HEK293 (cell line): ENCODE measurements at regions not wholly inside any gene's neighbourhood (a gene's known extent, or its start where the extent isn't known, plus 50 kb on each side); places are given as distances from the start of the nearest gene placed in this dataset.

Experiments used
- YY1 ChIP-seq: fragments of 450-650 bp; formaldehyde crosslinking; IDR thresholded peaks from 2 replicates; pipeline ENCODE4 v1.5.1; 2018; ENCODE audit warnings: missing biosample characterization, missing genetic modification characterization
- ZNF202 ChIP-seq: fragments of 450-650 bp; formaldehyde crosslinking; IDR thresholded peaks from 2 replicates; pipeline ENCODE4 v1.5.1; 2016; ENCODE audit warnings: missing biosample characterization, missing genetic modification characterization, borderline replicate concordance
- ZNF610 ChIP-seq: fragments of 450-650 bp; formaldehyde crosslinking; IDR thresholded peaks from 2 replicates; pipeline ENCODE4 v1.5.1; 2016; ENCODE audit warnings: missing biosample characterization, missing genetic modification characterization, borderline replicate concordance
- TF ChIP-seq, protein P1 (sequence below): fragments of 450-650 bp; formaldehyde crosslinking; IDR thresholded peaks from 2 replicates; pipeline ENCODE4 v1.5.1; 2016; ENCODE audit warnings: missing biosample characterization, missing genetic modification characterization
- TF ChIP-seq, protein P2 (sequence below): fragments of 450-650 bp; formaldehyde crosslinking; IDR thresholded peaks from 2 replicates; pipeline ENCODE4 v1.5.1; 2016; ENCODE audit warnings: missing biosample characterization, missing genetic modification characterization
- TF ChIP-seq, protein P3 (sequence below): fragments of 450-650 bp; formaldehyde crosslinking; IDR thresholded peaks from 2 replicates; pipeline ENCODE4 v1.5.1; 2017; ENCODE audit warnings: missing biosample characterization, missing genetic modification characterization

DNA sequence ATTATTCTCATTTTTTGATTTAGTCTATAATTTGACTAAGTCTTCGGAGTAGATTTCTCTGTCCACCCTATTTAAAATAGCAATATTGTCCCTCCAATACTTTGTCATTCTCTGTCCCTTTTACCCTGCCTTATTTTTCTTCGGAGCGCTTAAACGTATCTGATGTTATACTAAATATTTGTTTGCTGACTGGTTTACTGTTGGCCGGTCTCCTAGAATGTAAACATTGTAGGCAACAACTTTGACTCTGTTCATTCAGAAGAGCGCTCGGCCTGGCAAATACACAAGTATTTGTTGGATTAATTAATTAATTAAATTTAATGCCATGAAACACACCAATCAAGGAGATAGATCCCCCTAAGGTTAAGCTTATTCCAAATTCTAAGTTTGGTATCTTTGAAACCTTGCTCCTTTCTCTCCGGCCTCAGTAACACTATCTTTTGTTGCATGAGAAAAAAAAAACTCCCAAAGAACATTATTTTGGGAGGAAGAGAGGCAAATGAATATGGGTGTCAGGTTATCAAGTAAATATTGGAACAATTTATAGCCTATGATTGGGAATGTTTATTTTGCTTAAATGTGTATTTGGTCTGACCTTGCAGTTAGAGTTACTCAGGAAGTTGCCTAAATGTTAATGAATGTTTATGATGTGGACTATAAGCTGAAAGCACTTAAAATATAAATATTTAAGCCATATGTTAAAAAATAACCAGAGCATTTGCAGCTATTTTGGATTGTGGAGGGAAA is 231.1 kb downstream of the SOX4 start:
- TF ChIP-seq, protein P1, sequence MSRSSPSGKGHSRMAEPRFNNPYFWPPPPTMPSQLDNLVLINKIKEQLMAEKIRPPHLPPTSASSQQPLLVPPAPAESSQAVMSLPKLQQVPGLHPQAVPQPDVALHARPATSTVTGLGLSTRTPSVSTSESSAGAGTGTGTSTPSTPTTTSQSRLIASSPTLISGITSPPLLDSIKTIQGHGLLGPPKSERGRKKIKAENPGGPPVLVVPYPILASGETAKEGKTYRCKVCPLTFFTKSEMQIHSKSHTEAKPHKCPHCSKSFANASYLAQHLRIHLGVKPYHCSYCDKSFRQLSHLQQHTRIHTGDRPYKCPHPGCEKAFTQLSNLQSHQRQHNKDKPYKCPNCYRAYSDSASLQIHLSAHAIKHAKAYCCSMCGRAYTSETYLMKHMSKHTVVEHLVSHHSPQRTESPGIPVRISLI (tag by site-specific recombination), result no peak
- TF ChIP-seq ZNF610 (tag by site-specific recombination) (no peak), ZNF202 (tag by site-specific recombination) (no peak), YY1 (tag by site-specific recombination) (no peak)
- TF ChIP-seq, protein P2, sequence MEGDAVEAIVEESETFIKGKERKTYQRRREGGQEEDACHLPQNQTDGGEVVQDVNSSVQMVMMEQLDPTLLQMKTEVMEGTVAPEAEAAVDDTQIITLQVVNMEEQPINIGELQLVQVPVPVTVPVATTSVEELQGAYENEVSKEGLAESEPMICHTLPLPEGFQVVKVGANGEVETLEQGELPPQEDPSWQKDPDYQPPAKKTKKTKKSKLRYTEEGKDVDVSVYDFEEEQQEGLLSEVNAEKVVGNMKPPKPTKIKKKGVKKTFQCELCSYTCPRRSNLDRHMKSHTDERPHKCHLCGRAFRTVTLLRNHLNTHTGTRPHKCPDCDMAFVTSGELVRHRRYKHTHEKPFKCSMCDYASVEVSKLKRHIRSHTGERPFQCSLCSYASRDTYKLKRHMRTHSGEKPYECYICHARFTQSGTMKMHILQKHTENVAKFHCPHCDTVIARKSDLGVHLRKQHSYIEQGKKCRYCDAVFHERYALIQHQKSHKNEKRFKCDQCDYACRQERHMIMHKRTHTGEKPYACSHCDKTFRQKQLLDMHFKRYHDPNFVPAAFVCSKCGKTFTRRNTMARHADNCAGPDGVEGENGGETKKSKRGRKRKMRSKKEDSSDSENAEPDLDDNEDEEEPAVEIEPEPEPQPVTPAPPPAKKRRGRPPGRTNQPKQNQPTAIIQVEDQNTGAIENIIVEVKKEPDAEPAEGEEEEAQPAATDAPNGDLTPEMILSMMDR, result no peak
- TF ChIP-seq, protein P3, sequence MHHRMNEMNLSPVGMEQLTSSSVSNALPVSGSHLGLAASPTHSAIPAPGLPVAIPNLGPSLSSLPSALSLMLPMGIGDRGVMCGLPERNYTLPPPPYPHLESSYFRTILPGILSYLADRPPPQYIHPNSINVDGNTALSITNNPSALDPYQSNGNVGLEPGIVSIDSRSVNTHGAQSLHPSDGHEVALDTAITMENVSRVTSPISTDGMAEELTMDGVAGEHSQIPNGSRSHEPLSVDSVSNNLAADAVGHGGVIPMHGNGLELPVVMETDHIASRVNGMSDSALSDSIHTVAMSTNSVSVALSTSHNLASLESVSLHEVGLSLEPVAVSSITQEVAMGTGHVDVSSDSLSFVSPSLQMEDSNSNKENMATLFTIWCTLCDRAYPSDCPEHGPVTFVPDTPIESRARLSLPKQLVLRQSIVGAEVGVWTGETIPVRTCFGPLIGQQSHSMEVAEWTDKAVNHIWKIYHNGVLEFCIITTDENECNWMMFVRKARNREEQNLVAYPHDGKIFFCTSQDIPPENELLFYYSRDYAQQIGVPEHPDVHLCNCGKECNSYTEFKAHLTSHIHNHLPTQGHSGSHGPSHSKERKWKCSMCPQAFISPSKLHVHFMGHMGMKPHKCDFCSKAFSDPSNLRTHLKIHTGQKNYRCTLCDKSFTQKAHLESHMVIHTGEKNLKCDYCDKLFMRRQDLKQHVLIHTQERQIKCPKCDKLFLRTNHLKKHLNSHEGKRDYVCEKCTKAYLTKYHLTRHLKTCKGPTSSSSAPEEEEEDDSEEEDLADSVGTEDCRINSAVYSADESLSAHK, result no peak
